SK-N-SH (cell line): ENCODE measurements at regions not wholly inside any gene's neighbourhood (a gene's known extent, or its start where the extent isn't known, plus 50 kb on each side); places are given as distances from the start of the nearest gene placed in this dataset.

Experiments used
- CTCF ChIA-PET: fragments of 300-600, 350-600 bp; formaldehyde crosslinking; extraction: SDS; loops from one replicate; lab custom pipeline; 2021; lab: Yijun Ruan, JAX
- POLR2A ChIA-PET: fragments of 350-600 bp; sonication (Branson Sonifier 250); formaldehyde crosslinking; extraction: SDS; loops from one replicate; lab custom pipeline; 2020; ENCODE audit warnings: antibody characterized with exemption, inconsistent platforms; lab: Yijun Ruan, JAX
- DNase-seq: peaks from one replicate; pipeline ENCODE4 v3.0.0; 2012
- H2AFZ ChIP-seq: fragments of 200-600 bp; sonication (generic); 2 replicates; pipeline ENCODE4 v1.8.1; 2016; ENCODE audit warnings: antibody characterized with exemption, mild to moderate bottlenecking, low read depth
- H3F3A ChIP-seq: fragments of 200-600 bp; sonication (generic); replicated peaks from 2 replicates; pipeline ENCODE3; 2016; ENCODE audit warnings: antibody characterized with exemption, mild to moderate bottlenecking; ENCODE audit not compliant: insufficient read depth
- H3K27ac ChIP-seq, 2 experiments: fragments of 200-500 bp in 1 of 2; fragments of 200-600 bp in 1 of 2; sonication (Bioruptor generic) in 1 of 2; sonication (generic), shearing (Covaris generic) in 1 of 2; 2 replicates each; pipeline versions ENCODE4 v1.5.1 to v1.6.1; 2014 to 2016; ENCODE audit warnings: low read depth in 2 of 2, inconsistent platforms in 1 of 2, low read length in 1 of 2, mild to moderate bottlenecking in 1 of 2, mixed read lengths in 1 of 2
- H3K27me3 ChIP-seq: fragments of 200-600 bp; sonication (generic), shearing (Covaris generic); 2 replicates; pipeline ENCODE4 v1.6.1; 2016; ENCODE audit warnings: mixed run types; ENCODE audit not compliant: insufficient read depth
- H3K36me3 ChIP-seq, 2 experiments: fragments of 200-500 bp in 1 of 2; fragments of 200-600 bp in 1 of 2; sonication (Bioruptor generic) in 1 of 2; sonication (generic) in 1 of 2; replicated peaks in 1 of 2; 2 replicates each; pipeline versions ENCODE3 to v1.5.1; 2014 to 2016; ENCODE audit warnings: low read length in 1 of 2, mild to moderate bottlenecking in 1 of 2; ENCODE audit not compliant: insufficient read depth in 2 of 2, control insufficient read depth in 1 of 2
- H3K4me1 ChIP-seq, 2 experiments: fragments of 200-500 bp in 1 of 2; fragments of 200-600 bp in 1 of 2; sonication (Bioruptor generic) in 1 of 2; sonication (generic), shearing (Covaris generic) in 1 of 2; 2 replicates each; pipeline versions ENCODE4 v1.5.1 to v1.6.1; 2014 to 2016; ENCODE audit warnings: low read depth in 1 of 2, low read length in 1 of 2, mixed run types in 1 of 2; ENCODE audit not compliant: insufficient read depth in 2 of 2, control insufficient read depth in 1 of 2
- H3K4me2 ChIP-seq: fragments of 200-600 bp; sonication (generic), shearing (Covaris generic); 2 replicates; pipeline ENCODE4 v1.6.1; 2017; ENCODE audit warnings: mixed run types
- H3K4me3 ChIP-seq, 2 experiments: fragments of 200-500 bp in 1 of 2; fragments of 200-600 bp in 1 of 2; sonication (Bioruptor generic) in 1 of 2; sonication (generic), shearing (Covaris generic) in 1 of 2; 2 replicates each; pipeline versions ENCODE4 v1.5.1 to v1.8.1; 2014 to 2016; ENCODE audit warnings: low read depth in 2 of 2, inconsistent platforms in 1 of 2, low read length in 1 of 2, mild to moderate bottlenecking in 1 of 2, mixed read lengths in 1 of 2, moderate library complexity in 1 of 2
- H3K79me2 ChIP-seq: fragments of 200-600 bp; sonication (generic); 2 replicates; pipeline ENCODE4 v1.8.1; 2017; ENCODE audit warnings: mild to moderate bottlenecking; ENCODE audit not compliant: insufficient read depth
- H3K9ac ChIP-seq: fragments of 200-600 bp; sonication (generic); 2 replicates; pipeline ENCODE4 v1.6.1; 2017; ENCODE audit warnings: mixed run types
- H3K9me2 ChIP-seq: fragments of 200-600 bp; sonication (generic); 2 replicates; pipeline ENCODE4 v1.6.1; 2017; ENCODE audit warnings: mixed run types
- H3K9me3 ChIP-seq: fragments of 200-600 bp; sonication (generic); 2 replicates; pipeline ENCODE4 v1.6.1; 2017; ENCODE audit warnings: mixed run types, mild to moderate bottlenecking, moderate library complexity
- H4K20me1 ChIP-seq: fragments of 200-600 bp; sonication (generic); 2 replicates; pipeline ENCODE4 v1.6.1; 2017; ENCODE audit warnings: mild to moderate bottlenecking, mixed run types; ENCODE audit not compliant: insufficient read depth
- CHD2 ChIP-seq: fragments of 150-350 bp; IDR thresholded peaks from 2 replicates; pipeline ENCODE4 v1.6.1; 2018; ENCODE audit warnings: low read length; ENCODE audit not compliant: partially characterized antibody
- FOXJ3 ChIP-seq: sonication (generic); formaldehyde crosslinking; IDR thresholded peaks from 2 replicates; pipeline ENCODE4 v1.5.1; 2020; ENCODE audit warnings: mild to moderate bottlenecking, missing genetic modification reagents
- FOXM1 ChIP-seq: IDR thresholded peaks from 2 replicates; pipeline ENCODE4 v1.4.0; 2012; ENCODE audit warnings: low read depth, mild to moderate bottlenecking
- GABPA ChIP-seq: IDR thresholded peaks from 2 replicates; pipeline ENCODE4 v1.4.0; 2012; ENCODE audit warnings: low read depth, mild to moderate bottlenecking
- JUND ChIP-seq: IDR thresholded peaks from 2 replicates; pipeline ENCODE4 v1.4.0; 2012
- MXI1 ChIP-seq: IDR thresholded peaks from 2 replicates; pipeline ENCODE4 v1.6.1; 2012; ENCODE audit warnings: mild to moderate bottlenecking, low read depth, low read length, improper control_type of control experiment
- NRF1 ChIP-seq: IDR thresholded peaks from 2 replicates; pipeline ENCODE4 v1.6.1; 2012; ENCODE audit warnings: low read depth, mild to moderate bottlenecking, low read length
- POLR2AphosphoS5 ChIP-seq: IDR thresholded peaks from 2 replicates; pipeline ENCODE4 v1.6.1; 2012; ENCODE audit warnings: low read depth, low read length
- RCOR1 ChIP-seq: fragments of 150-350 bp; IDR thresholded peaks from 2 replicates; pipeline ENCODE4 v1.6.1; 2017; ENCODE audit warnings: antibody characterized with exemption, low read length
- RFX5 ChIP-seq: IDR thresholded peaks from 2 replicates; pipeline ENCODE4 v1.6.1; 2012; ENCODE audit warnings: mild to moderate bottlenecking, improper control_type of control experiment, low read length
- RXRA ChIP-seq: IDR thresholded peaks from 2 replicates; pipeline ENCODE4 v1.4.0; 2012; ENCODE audit warnings: low read depth, mild to moderate bottlenecking, borderline replicate concordance
- SIN3A ChIP-seq: IDR thresholded peaks from 2 replicates; pipeline ENCODE4 v1.6.1; 2012; ENCODE audit warnings: low read depth, mild to moderate bottlenecking, low read length, moderate library complexity, borderline replicate concordance
- SMC3 ChIP-seq: IDR thresholded peaks from 2 replicates; pipeline ENCODE4 v1.6.1; 2012; ENCODE audit warnings: low read depth, low read length, improper control_type of control experiment
- TAF1 ChIP-seq: IDR thresholded peaks from 2 replicates; pipeline ENCODE4 v1.6.1; 2012; ENCODE audit warnings: low read depth, mild to moderate bottlenecking, low read length, moderate library complexity, borderline replicate concordance
- WGBS: methylation state at CpG from one replicate; pipeline ENCODE4 v1.1.6; 2017; ENCODE audit warnings: low lambda C conversion rate; 5-methylcytosine and 5-hydroxymethylcytosine counted together
- TF ChIP-seq, protein P1 (sequence below): IDR thresholded peaks from 2 replicates; pipeline ENCODE4 v1.4.0; 2012; ENCODE audit warnings: low read depth
- TF ChIP-seq, protein P2 (sequence below): fragments of 150-350 bp; IDR thresholded peaks from 2 replicates; pipeline ENCODE4 v1.6.1; 2017; ENCODE audit warnings: antibody characterized with exemption, low read length, low read depth, borderline replicate concordance
- TF ChIP-seq, protein P3 (sequence below): IDR thresholded peaks from 2 replicates; pipeline ENCODE4 v1.6.1; 2012; ENCODE audit warnings: mild to moderate bottlenecking, low read depth, low read length, moderate library complexity
- TF ChIP-seq, protein P4 (sequence below): IDR thresholded peaks from 2 replicates; pipeline ENCODE4; 2012

DNA sequence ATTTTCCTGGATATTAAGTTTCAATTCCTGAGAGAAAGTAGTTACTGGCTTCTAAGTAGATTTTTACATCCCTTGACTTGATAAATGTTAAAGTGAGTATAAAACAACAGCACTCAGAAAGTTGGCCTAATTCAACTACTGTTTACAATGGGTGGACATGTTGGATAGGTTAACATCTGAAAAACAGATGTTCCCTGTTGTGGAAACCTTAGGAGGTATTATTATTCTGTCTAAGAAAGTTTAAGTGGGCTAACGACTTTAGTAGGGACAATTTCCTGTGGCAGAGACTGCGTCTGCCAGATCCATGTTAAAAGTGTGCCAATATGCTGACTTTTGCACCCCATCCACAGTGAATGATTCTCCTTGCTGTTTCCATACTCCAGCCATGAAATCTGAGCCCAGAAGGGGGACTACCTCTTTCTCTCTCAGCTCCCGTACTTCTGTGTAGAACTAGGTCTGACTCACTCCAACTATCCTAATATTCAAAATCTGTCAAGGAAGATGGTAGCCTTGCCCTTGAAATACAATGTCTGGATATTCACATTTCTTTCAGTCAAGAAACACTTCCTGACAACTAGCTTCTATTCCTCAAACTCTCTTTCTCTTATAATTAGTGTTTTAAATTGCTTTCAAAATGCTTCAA lies 327.5 kb upstream of the HNRNPA3 start:
- H3K4me1 ChIP-seq: no peaks in the 10 kb centered on the region
- no peaks in the 10 kb centered on the region for H4K20me1 ChIP-seq
- H2AFZ ChIP-seq: no peak overlapping the region
- H3K4me3 ChIP-seq: no peak overlapping the region
- ChIA-PET CTCF (interaction anchor here (0.7 kb wide), 1 partner anchor 119 kb away, joined by 3 read pairs; no protein-coding TSS in a partner anchor), POLR2A (no interaction called here)
- 22% methylated on average over 3 of the region's 3 CpGs for WGBS
- no peaks in the 10 kb centered on the region for H3K36me3 ChIP-seq
- no peaks in the 10 kb centered on the region for H3K79me2 ChIP-seq
- no peaks in the 10 kb centered on the region for H3F3A ChIP-seq
- DNase-seq: no peak
- no peaks in the 10 kb centered on the region for H3K27me3 ChIP-seq
- no peak overlapping the region for H3K9ac ChIP-seq
- H3K27ac ChIP-seq: no peak overlapping the region
- H3K4me2 ChIP-seq: no peak overlapping the region
- TF ChIP-seq RCOR1 (no peak), NRF1 (no peak), RXRA (no peak), SMC3 (no peak), MXI1 (no peak), GABPA (no peak), FOXJ3 (CRISPR knock-in tag) (no peak), TAF1 (no peak), JUND (no peak), CHD2 (no peak), POLR2AphosphoS5 (no peak), RFX5 (no peak), SIN3A (no peak), FOXM1 (no peak)
- TF ChIP-seq, protein P1, sequence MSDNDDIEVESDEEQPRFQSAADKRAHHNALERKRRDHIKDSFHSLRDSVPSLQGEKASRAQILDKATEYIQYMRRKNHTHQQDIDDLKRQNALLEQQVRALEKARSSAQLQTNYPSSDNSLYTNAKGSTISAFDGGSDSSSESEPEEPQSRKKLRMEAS: no peak
- TF ChIP-seq, protein P2, sequence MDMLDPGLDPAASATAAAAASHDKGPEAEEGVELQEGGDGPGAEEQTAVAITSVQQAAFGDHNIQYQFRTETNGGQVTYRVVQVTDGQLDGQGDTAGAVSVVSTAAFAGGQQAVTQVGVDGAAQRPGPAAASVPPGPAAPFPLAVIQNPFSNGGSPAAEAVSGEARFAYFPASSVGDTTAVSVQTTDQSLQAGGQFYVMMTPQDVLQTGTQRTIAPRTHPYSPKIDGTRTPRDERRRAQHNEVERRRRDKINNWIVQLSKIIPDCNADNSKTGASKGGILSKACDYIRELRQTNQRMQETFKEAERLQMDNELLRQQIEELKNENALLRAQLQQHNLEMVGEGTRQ: no peak
- TF ChIP-seq, protein P3, sequence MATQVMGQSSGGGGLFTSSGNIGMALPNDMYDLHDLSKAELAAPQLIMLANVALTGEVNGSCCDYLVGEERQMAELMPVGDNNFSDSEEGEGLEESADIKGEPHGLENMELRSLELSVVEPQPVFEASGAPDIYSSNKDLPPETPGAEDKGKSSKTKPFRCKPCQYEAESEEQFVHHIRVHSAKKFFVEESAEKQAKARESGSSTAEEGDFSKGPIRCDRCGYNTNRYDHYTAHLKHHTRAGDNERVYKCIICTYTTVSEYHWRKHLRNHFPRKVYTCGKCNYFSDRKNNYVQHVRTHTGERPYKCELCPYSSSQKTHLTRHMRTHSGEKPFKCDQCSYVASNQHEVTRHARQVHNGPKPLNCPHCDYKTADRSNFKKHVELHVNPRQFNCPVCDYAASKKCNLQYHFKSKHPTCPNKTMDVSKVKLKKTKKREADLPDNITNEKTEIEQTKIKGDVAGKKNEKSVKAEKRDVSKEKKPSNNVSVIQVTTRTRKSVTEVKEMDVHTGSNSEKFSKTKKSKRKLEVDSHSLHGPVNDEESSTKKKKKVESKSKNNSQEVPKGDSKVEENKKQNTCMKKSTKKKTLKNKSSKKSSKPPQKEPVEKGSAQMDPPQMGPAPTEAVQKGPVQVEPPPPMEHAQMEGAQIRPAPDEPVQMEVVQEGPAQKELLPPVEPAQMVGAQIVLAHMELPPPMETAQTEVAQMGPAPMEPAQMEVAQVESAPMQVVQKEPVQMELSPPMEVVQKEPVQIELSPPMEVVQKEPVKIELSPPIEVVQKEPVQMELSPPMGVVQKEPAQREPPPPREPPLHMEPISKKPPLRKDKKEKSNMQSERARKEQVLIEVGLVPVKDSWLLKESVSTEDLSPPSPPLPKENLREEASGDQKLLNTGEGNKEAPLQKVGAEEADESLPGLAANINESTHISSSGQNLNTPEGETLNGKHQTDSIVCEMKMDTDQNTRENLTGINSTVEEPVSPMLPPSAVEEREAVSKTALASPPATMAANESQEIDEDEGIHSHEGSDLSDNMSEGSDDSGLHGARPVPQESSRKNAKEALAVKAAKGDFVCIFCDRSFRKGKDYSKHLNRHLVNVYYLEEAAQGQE: no peak
- TF ChIP-seq, protein P4, sequence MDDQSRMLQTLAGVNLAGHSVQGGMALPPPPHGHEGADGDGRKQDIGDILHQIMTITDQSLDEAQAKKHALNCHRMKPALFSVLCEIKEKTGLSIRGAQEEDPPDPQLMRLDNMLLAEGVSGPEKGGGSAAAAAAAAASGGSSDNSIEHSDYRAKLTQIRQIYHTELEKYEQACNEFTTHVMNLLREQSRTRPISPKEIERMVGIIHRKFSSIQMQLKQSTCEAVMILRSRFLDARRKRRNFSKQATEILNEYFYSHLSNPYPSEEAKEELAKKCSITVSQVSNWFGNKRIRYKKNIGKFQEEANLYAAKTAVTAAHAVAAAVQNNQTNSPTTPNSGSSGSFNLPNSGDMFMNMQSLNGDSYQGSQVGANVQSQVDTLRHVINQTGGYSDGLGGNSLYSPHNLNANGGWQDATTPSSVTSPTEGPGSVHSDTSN: no peak
- no peaks in the 10 kb centered on the region for H3K9me2 ChIP-seq
- H3K9me3 ChIP-seq: no peaks in the 10 kb centered on the region
